Activated CD4-positive, CD25-positive, alpha-beta regulatory T cell (primary cell): ENCODE measurements at regions not wholly inside any gene's neighbourhood (a gene's known extent, or its start where the extent isn't known, plus 50 kb on each side); places are given as distances from the start of the nearest gene placed in this dataset.
"Not testable (repeated sequence)": the region's sequence is repeated elsewhere in the genome, so short reads cannot be mapped to it uniquely, and the experiment has no call there.

ENCODE experiments used
- DNase-seq, 4 experiments: peaks; one replicate each; lab custom pipeline; 2025; lab: John Stamatoyannopoulos, UW

DNA sequence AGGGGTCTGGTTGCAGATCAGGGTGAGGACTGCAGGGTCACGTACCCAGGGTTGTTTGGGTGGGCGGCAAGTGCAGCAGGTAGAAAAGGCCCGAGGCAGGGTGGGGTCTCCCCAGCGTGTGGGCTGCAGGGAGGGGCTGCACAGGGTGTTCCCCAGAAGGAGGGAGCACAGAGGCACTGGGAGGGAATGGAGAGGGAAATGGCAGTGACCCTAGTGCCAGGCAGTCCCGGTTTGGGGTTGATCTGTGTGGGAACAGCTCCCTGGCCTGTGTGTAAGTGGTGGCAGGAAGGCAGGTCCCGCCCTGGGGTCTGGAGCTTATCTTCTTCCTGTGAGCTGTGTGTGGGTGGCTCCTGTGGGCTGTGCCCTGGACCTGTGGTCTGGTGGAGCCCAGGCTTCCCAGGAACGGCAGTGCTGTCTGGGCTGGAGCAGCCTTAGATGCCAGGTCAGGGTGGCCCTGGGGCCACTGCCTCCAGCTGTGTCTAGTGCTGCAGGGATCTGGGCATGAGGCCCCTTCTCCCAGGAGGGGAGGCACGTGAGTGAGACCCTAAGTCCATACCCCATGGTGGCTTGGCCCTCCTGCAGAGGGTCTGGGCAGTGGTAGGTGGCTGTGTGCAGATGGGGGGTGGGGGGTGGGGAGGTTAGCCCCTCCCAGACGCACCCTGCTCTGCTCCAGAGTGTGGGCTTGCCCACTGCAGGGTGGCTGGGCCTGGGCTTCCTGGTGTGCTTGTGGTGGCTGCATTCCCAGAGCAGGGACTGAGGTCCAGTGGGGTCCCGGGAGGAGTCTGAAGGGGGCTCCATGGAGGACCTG is 363.5 kb downstream of the TMEM121 start:
- DNase-seq: no peak

- DNase-seq: no peak
Measured at GRCh38 chr14:105890474-105891220, 364.3 kb downstream of the TMEM121 start.

GRCh38 chr14:105891221-105891602 is 364.8 kb downstream of the TMEM121 start:
- DNase-seq: no peak

DNA sequence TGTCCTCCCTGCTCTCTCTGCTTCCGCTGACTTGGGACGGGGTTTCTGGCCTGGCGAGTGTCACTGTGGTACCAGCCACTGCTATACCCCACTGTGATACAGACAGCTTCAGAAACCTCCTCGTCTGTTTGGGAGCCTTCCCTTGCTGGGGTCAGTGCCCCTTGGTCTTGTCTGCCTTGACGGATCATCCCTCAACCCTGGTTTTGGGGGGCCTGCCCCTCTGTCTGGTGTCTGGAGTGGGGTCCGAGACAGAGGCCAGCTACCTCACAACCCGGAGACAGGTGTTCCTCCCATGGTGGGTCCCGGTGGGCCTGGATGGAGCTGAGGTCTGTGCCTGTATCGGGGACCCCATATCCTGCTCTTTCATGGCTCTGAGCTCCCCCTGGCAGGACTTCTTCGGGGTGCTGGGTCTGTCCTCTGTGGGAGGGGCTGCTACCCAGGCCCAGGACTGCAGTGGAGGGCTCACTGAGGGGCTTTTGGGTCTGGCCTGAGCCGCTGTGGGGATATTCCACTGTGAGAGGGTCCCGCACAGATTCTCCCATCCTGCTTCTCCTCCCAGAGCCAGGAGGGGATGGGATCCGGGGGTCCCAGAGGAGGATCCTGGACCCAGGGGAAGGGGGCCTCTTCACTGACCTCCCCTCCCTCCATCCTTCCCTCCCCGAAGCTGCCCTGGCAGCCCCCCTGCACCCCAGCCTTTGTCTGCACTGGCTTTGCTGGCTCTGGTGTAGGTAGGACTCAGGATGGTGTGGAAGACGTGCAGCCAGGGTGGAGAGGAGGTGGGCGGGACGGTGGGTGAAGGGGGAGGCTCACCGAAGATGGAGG is 365.5 kb downstream of the TMEM121 start:
- no peak for DNase-seq

GRCh38 chr14:105892453-105893441 is 366.4 kb downstream of the TMEM121 start:
- not testable (repeated sequence) for DNase-seq

DNA sequence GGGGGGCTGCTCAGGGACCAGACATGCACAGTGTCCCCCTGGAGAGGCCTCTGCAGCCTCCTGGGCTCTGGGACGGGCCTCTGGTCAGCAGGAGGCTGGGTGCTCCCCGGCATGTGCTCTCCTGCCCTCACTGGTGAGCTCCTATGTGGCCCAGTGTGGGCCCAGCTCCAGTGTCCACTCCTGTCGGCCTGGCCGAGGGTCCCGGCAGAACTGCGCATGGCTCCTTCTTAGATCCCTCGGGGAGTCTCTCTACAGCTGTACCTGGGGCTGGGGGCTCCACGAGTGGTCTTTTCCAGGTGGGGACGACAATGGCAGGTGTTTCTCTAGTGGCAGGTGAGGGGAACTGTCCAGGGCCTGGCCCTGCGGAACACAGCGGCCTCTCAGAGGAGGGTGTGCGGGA is 367.3 kb downstream of the TMEM121 start:
- DNase-seq: not testable (repeated sequence)

DNA sequence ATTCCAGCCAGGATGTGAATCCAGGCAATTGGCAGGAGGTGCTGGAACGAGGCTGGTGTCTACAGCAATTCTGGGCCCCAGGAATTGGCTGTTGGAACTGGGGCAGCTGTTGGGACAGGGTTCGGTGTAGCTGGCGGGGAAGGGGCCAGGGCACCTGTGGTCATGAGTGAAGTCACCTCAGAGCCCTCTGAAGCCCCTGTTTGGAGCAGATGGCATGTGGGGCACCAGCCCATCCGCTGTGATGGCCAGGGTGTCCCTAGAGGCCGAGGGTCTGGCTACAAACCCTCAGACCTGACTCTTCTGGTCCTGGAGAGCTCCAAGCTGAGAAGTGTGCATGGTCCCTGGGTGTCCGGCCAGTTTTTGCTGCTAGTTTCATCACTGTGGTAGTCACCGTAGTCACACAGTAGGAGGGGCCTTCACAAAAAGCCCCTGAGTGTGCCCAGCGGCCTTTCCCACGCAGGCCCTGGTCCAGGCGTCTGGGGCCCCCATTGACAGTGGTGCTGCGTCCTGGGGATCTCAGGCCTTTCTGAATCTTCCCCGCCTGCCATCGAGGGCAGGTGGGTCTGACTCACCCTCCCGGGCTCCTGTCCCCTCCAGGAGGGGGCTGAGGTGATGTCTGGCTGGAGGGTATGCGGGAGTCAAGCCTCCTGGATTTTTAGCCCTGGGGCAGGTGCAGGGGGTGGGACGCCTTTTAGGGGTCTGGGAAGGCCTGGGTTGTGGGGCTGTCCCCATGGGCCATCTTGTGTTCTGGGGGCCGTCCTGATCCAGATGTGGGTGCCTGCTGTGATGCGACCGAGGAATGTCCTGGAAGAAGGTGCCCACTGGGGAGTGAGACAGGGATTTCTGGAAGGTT is 368.0 kb downstream of the TMEM121 start:
- no peak for DNase-seq

- no peak for DNase-seq
Measured at GRCh38 chr14:105894978-105895881, 368.8 kb downstream of the TMEM121 start.

DNA sequence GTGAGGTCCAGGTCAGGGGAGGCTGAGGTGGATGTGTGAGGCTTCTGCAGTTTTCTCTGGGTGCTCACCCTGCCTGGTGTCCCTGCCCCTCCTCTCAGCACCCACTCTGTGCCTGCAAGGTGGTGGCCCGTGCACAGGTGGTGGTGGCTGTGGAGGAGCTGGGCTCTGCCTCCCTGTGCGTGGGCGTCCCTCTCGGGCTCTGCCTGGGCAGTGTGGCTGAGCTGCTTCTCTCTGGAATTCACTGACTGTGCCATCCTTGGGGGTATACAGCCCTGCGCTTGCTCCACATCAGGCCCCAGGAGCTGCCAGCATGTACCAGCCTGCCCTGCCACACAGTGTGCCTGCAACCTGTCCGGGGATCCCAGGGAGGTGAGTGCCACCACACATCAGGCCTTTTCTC is 369.8 kb downstream of the TMEM121 start:
- DNase-seq: not testable (repeated sequence)

- DNase-seq: not testable (repeated sequence)
Measured at GRCh38 chr14:105896961-105897724, 370.8 kb downstream of the TMEM121 start.

DNA sequence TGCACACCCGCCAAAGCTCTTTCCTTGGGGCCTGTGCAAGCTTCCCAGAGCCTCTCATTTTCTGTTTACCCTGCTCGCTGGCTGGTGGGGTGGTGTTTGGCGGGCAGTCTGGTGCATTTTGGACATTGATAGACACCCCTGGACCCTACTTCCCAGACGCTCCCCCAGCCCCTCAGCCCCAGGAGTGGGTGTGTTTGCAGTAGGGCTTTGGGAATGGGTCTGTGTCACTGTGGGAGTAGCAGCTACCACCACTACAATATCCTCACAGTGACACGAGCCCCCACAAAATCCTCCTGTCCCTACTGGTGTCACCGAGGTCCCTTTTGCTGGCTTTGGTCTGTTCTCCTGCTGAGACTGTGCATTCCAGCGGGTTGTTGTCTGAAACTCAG is 371.3 kb downstream of the TMEM121 start:
- DNase-seq: no peak

GRCh38 chr14:105898482-105899010 is 372.2 kb downstream of the TMEM121 start:
- no peak for DNase-seq

DNA sequence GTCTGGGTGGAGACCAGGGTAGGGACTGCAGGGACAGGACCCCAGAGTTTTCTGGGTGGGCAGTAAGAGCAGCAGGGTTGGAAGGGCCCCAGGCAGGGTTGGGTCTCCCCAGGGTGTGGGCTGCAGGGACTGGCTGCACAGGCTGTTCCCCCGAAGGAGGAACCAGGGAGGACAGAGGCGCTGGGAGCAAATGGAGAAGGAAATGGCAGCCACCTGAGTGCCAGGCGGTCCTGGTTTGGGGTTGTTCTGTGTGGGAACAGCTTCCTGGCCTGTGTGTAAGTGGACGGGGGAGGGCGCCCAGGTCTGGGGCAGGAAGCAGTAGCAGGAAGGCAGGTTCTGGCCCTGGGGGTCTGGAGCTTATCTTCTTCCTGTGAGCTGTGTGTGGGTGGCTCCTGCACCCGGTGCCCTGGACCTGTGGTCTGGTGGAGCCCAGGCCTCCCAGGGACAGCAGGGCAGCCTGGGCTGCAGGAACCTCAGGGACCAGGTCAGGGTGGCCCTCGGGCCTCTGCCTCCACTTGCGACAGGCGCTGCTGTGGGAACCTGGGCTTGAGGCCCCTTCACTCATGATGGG is 372.8 kb downstream of the TMEM121 start:
- no peak for DNase-seq

DNA sequence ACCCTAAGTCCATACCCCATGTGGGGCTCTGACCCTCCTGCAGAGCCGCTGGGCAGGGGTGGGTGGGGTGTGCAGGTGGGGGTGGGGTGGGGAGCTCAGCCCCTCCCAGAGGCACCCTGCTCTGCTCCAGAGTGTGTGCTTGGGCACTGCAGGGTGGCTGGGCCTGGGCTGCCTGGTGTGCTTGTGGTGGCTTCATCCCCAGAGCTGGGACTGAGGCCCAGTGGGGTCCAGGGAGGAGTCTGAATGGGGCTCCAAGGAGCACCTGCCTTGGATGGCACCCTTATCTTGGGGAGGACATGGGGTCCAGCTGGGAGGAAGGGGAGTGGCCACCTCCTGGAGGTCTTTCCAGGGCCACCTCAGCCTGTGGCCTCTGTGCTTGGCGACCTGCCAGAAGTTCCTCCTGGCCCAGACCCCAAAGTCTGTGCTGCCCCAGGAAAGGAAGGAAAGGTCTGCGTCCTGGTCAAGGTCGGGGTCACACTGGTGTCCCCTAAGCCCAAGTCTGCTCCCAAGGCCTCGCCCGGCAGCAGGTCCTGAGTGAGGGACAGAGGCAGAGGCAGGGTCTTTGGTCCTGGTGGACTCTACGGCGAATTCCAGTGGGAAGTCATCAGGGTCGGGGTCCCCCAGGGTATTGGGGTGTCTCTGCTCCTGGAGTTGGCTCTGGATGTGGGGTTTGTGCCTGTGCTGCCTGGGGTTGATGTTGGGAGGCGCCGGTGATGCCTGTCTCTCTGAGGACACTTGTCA is 373.4 kb downstream of the TMEM121 start:
- no peak for DNase-seq

DNA sequence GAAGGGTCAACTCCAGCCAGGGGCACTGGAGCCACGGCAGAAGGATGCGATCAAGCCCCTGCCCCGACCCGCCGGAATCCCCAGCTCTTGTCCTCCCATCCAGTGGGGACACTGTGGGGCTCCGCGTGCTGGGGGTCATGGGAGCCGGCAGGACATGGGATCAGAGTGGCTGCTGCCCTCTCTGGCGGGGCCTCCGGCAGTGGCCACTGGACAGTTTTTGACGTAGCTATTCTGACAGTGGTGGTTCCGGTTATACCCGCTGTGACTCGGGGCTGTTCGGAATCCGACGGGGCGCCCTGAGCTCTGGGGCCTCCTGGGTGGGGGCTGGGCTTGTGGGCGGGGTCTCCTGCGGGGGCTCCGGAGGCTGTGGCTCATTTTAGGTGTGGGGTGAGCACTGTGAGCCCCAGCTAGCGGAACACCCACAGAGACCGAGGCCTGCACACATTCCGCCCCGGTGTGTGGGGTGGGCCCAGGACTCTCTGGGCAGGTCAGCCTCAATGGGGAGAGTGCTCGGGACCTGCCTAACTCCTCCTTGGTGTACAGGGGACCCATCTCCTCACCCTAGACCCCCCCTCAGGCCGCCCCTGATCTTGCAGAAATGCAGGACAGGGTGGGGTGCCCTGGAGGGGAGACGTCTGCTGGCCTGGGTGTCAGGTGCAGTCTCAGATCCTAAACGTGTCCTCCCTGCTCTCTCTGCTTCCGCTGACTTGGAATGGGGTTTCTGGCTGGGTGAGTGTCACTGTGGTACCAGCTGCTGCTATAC is 374.2 kb downstream of the TMEM121 start:
- DNase-seq: no peak

DNA sequence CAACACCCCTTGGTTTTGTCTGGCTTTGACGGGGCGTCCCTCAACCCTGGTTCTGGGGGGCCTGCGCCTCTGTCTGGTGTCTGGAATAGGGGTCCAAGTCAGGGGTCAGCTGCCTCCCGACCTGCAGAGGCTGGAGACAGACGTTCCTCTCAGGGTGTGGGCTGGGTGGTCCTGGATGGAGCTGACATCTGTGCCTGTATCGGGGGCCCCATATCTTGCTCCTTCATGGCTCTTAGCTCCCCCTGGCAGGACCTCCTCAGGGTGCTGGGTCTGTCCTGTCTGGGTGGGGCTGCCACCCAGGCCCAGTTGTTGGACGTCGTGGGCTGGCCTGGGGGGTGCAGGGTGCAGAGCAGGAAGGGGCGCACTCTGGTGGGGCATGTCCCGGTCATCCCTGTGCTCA is 374.8 kb downstream of the TMEM121 start:
- no peak for DNase-seq
